ENCODE measurements at regions not wholly inside any gene's neighbourhood (a gene's known extent, or its start where the extent isn't known, plus 50 kb on each side); places are given as distances from the start of the nearest gene placed in this dataset.

DNA sequence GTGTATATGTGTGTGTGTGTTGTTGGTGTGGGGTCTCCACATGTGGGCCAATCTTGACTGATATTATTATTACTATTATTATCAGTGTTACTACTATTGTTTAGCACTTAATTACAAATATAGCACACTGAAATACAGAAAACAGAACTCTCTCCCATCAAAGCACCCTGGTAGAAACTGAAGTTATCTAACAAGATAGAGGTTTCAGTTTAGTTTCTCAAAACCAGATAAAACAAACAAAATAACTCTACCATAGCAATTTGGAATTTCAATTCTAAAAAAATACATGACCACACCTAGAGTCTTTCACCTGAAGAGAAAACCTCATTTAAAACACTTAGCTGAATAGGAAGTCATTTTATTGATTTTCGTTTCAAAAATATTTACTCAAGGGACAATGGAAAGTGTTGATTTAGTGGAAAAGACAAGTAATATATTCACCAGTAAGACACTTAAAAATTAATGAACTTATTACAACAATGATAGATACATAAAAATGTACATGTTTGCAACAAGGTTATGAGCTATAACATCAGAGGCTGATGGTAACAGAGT is 252.3 kb downstream of the PDHA2 start:
- TF ChIP-seq, protein P1, sequence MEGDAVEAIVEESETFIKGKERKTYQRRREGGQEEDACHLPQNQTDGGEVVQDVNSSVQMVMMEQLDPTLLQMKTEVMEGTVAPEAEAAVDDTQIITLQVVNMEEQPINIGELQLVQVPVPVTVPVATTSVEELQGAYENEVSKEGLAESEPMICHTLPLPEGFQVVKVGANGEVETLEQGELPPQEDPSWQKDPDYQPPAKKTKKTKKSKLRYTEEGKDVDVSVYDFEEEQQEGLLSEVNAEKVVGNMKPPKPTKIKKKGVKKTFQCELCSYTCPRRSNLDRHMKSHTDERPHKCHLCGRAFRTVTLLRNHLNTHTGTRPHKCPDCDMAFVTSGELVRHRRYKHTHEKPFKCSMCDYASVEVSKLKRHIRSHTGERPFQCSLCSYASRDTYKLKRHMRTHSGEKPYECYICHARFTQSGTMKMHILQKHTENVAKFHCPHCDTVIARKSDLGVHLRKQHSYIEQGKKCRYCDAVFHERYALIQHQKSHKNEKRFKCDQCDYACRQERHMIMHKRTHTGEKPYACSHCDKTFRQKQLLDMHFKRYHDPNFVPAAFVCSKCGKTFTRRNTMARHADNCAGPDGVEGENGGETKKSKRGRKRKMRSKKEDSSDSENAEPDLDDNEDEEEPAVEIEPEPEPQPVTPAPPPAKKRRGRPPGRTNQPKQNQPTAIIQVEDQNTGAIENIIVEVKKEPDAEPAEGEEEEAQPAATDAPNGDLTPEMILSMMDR (conservative IDR thresholded peaks at IDR 0.05; ENCODE audit: low read length): no peak
- TF ChIP-seq EZH2phosphoT487 (IDR thresholded peaks at IDR 0.05; ENCODE audit: borderline replicate concordance, low read depth, low read length): no peak

Measured in OCI-LY7 (cell line).